HepG2 (cell line): ENCODE measurements at regions not wholly inside any gene's neighbourhood (a gene's known extent, or its start where the extent isn't known, plus 50 kb on each side); places are given as distances from the start of the nearest gene placed in this dataset.

Experiments
- ATAC-seq: fragments of 200-7000 bp; cut with Tn5 transposase; 3 replicates; pipeline ENCODE4 v1.9.1; 2020; ENCODE audit warnings: mild to moderate bottlenecking, moderate library complexity
- BruUV-seq: library from RNA; stranded (reverse); fragments of 400-500 nt; replicated peaks from 2 replicates; lab custom pipeline; 2021; lab: Mats Ljungman, UMichigan
- CTCF ChIA-PET: fragments of 300-600 bp; formaldehyde crosslinking; extraction: SDS; loops from one replicate; lab custom pipeline; 2021; ENCODE audit warnings: low total read pairs, inconsistent platforms, low intra/inter-chr PET ratio; lab: Yijun Ruan, JAX
- POLR2A ChIA-PET: fragments of 350-600 bp; sonication (Branson Sonifier 250); formaldehyde crosslinking; loops from one replicate; lab custom pipeline; 2020; ENCODE audit warnings: antibody characterized with exemption, inconsistent platforms; lab: Yijun Ruan, JAX
- DNase-seq: peaks from one replicate; pipeline ENCODE4 v3.0.0-alpha.2; 2015; ENCODE audit warnings: low spot score
- FAIRE-seq: peaks from 3 replicates; lab custom pipeline; 2011; peaks lifted over from hg19 to GRCh38; lab: Jason Lieb, UNC
- H2AFZ ChIP-seq: one replicate; pipeline ENCODE4 v1.6.1; 2011; ENCODE audit warnings: low read length, inconsistent platforms
- H3K27ac ChIP-seq: fragments of 300-600 bp; 3 replicates; pipeline ENCODE4 v1.8.0; 2011; ENCODE audit warnings: mixed run types, mild to moderate bottlenecking, mixed read lengths, low read length, inconsistent platforms; ENCODE audit not compliant: insufficient read depth; ENCODE audit errors: extremely low read length
- H3K27me3 ChIP-seq, 2 experiments: fragments of 200-600 bp in 1 of 2; 2 replicates in 1 of 2; 3 replicates in 1 of 2; pipeline versions ENCODE4 v1.6.0 to v1.8.0; 2011; ENCODE audit warnings: low read length in 2 of 2, mild to moderate bottlenecking in 2 of 2, moderate library complexity in 2 of 2, inconsistent platforms in 1 of 2; ENCODE audit not compliant: insufficient read depth in 2 of 2, control insufficient read depth in 1 of 2
- H3K36me3 ChIP-seq, 2 experiments: fragments of 200-600 bp in 1 of 2; replicated peaks in 1 of 2; 2 replicates in 1 of 2; 3 replicates in 1 of 2; pipeline versions ENCODE4 v1.5.1 to v1.8.0; 2011; ENCODE audit warnings: low read length in 2 of 2, inconsistent platforms in 1 of 2; ENCODE audit not compliant: insufficient read depth in 2 of 2, control insufficient read depth in 1 of 2
- H3K4me1 ChIP-seq: 2 replicates; pipeline ENCODE4 v1.5.1; 2012; ENCODE audit warnings: low read length, inconsistent platforms; ENCODE audit not compliant: insufficient read depth
- H3K4me2 ChIP-seq: 2 replicates; pipeline ENCODE4 v1.6.0; 2011; ENCODE audit warnings: low read depth, low read length, inconsistent platforms
- H3K4me3 ChIP-seq, 3 experiments: fragments of 200-600 bp in 1 of 3; sonication (generic), shearing (Covaris generic) in 1 of 3; replicated peaks in 1 of 3; 2 replicates each; pipeline ENCODE4 v1.5.1; 2011 to 2016; ENCODE audit warnings: low read length in 3 of 3, inconsistent platforms in 2 of 3, low read depth in 2 of 3, mild to moderate bottlenecking in 2 of 3, control low read depth in 1 of 3, mixed read lengths in 1 of 3; ENCODE audit not compliant: insufficient read depth in 1 of 3
- H3K79me2 ChIP-seq: one replicate; pipeline ENCODE4 v1.6.1; 2011; ENCODE audit warnings: low read length, inconsistent platforms; ENCODE audit not compliant: insufficient read depth
- H3K9ac ChIP-seq: 2 replicates; pipeline ENCODE4 v1.6.0; 2011; ENCODE audit warnings: mild to moderate bottlenecking, low read depth, low read length, inconsistent platforms; ENCODE audit not compliant: insufficient read depth
- H3K9me3 ChIP-seq: 2 replicates; pipeline ENCODE4 v1.5.1; 2012; ENCODE audit warnings: mild to moderate bottlenecking, low read length
- H4K20me1 ChIP-seq: 2 replicates; pipeline ENCODE4 v1.6.0; 2011; ENCODE audit warnings: inconsistent platforms, mild to moderate bottlenecking, low read length, moderate library complexity; ENCODE audit not compliant: insufficient read depth
- BHLHE40 ChIP-seq: IDR thresholded peaks from 2 replicates; pipeline ENCODE4 v1.6.1; 2011; ENCODE audit warnings: low read length, improper control_type of control experiment
- FIP1L1 ChIP-seq: fragments of 200-400 bp; formaldehyde crosslinking; IDR thresholded peaks from 2 replicates; pipeline ENCODE4 v1.6.1; 2018; ENCODE audit warnings: low read depth, mild to moderate bottlenecking, low read length, moderate library complexity, borderline replicate concordance; ENCODE audit not compliant: insufficient read depth
- KDM3A ChIP-seq: IDR thresholded peaks from 2 replicates; pipeline ENCODE4 v1.6.1; 2018; ENCODE audit warnings: low read depth, missing compliant biosample characterization
- MYC ChIP-seq: sonication (generic); formaldehyde crosslinking; IDR thresholded peaks from 2 replicates; pipeline ENCODE4 v1.9.0; 2021; ENCODE audit warnings: missing genetic modification reagents, borderline replicate concordance
- NCOA2 ChIP-seq: sonication (generic); formaldehyde crosslinking; IDR thresholded peaks from 2 replicates; pipeline ENCODE4 v1.8.0; 2022; ENCODE audit warnings: inconsistent platforms
- SP2 ChIP-seq: sonication (generic); formaldehyde crosslinking; IDR thresholded peaks from 2 replicates; pipeline ENCODE4 v1.5.1; 2020; ENCODE audit warnings: mild to moderate bottlenecking, missing genetic modification reagents
- TCF7L2 ChIP-seq: IDR thresholded peaks from 2 replicates; pipeline ENCODE4 v1.6.1; 2011; ENCODE audit warnings: mild to moderate bottlenecking, low read depth, low read length, moderate library complexity
- ZBTB4 ChIP-seq: sonication (generic); formaldehyde crosslinking; IDR thresholded peaks from 2 replicates; pipeline ENCODE4 v1.4.0; 2020; ENCODE audit warnings: missing genetic modification reagents, mild to moderate bottlenecking, borderline replicate concordance
- ZKSCAN1 ChIP-seq: fragments of 150-350 bp; IDR thresholded peaks from 2 replicates; pipeline ENCODE4 v1.6.1; 2014; ENCODE audit warnings: low read length
- ZNF331 ChIP-seq: sonication (generic); formaldehyde crosslinking; IDR thresholded peaks from 2 replicates; pipeline ENCODE4 v1.4.0; 2020; ENCODE audit warnings: missing genetic modification reagents
- ZNF460 ChIP-seq: sonication (generic); formaldehyde crosslinking; IDR thresholded peaks from 2 replicates; pipeline ENCODE4 v1.5.1; 2020; ENCODE audit warnings: missing genetic modification reagents, mild to moderate bottlenecking, borderline replicate concordance
- ZNF674 ChIP-seq: sonication (generic); formaldehyde crosslinking; IDR thresholded peaks from 2 replicates; pipeline ENCODE4 v1.5.0; 2020; ENCODE audit warnings: low read depth, mild to moderate bottlenecking, missing genetic modification reagents
- ZNF773 ChIP-seq: sonication (generic); formaldehyde crosslinking; IDR thresholded peaks from 2 replicates; pipeline ENCODE4 v1.4.0; 2020; ENCODE audit warnings: missing genetic modification reagents, borderline replicate concordance
- ZNF878 ChIP-seq: sonication (generic); formaldehyde crosslinking; IDR thresholded peaks from 2 replicates; pipeline ENCODE4 v1.8.1; 2023; ENCODE audit warnings: mild to moderate bottlenecking, missing genetic modification reagents, moderate library complexity
- ZNF891 ChIP-seq: sonication (generic); formaldehyde crosslinking; IDR thresholded peaks from 2 replicates; pipeline ENCODE4 v1.5.0; 2020; ENCODE audit warnings: mild to moderate bottlenecking, missing genetic modification reagents
- WGBS: methylation state at CpG from one replicate; pipeline ENCODE4 v1.1.6; 2017; ENCODE audit warnings: low lambda C conversion rate; 5-methylcytosine and 5-hydroxymethylcytosine counted together
- in situ Hi-C: cut with HindIII; loops from 2 replicates; pipeline ENCODE4 v1.10.0; 2017; ENCODE audit warnings: low pct_unique_long_range_greater_than_20kb; ENCODE audit not compliant: extremely low pct_ligation_motif_present
- intact Hi-C: fragments of 100-400 bp; cut with micrococcal nuclease; formaldehyde crosslinking; loops from one replicate; pipeline ENCODE4 v1.10.0; 2022; ENCODE audit not compliant: unreplicated experiment
- TF ChIP-seq, protein P1 (sequence below): sonication (generic); formaldehyde crosslinking; IDR thresholded peaks from 2 replicates; pipeline ENCODE4 v1.9.0; 2021; ENCODE audit warnings: missing genetic modification reagents, borderline replicate concordance

DNA sequence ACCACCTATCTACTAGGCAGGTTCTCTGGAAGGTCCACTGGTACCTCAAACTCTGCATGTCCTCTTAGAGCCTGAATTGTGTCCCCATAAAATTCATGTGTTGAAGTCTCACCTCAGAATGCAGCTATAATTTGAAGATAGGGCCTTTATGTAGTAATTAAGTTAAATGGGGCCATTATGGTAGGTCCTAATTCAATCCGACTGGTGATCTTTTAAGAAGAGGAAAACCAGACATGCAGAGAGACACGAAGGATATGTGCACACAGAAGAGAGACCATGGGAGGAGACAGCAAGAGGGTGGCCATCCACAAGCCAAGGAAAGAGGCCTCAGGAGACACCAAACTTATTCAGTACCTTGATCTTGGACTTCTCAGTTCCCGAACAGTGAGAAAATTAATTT is 345.4 kb downstream of the ENC1 start:
- CTCF ChIA-PET = no interaction called here
- H3K9ac ChIP-seq = no peak overlapping the region
- H3K36me3 ChIP-seq = no peaks in the 10 kb centered on the region
- no peaks in the 10 kb centered on the region; a peak in 3 of 5 replicates for H3K27me3 ChIP-seq
- intact Hi-C loops = no loop called here
- no peak overlapping the region for H3K4me3 ChIP-seq
- no peaks in the 10 kb centered on the region for H3K9me3 ChIP-seq
- no peak overlapping the region for H3K4me2 ChIP-seq
- no peak overlapping the region for H2AFZ ChIP-seq
- no peak for TF ChIP-seq ZBTB4 (CRISPR knock-in tag)
- TF ChIP-seq, protein P1, sequence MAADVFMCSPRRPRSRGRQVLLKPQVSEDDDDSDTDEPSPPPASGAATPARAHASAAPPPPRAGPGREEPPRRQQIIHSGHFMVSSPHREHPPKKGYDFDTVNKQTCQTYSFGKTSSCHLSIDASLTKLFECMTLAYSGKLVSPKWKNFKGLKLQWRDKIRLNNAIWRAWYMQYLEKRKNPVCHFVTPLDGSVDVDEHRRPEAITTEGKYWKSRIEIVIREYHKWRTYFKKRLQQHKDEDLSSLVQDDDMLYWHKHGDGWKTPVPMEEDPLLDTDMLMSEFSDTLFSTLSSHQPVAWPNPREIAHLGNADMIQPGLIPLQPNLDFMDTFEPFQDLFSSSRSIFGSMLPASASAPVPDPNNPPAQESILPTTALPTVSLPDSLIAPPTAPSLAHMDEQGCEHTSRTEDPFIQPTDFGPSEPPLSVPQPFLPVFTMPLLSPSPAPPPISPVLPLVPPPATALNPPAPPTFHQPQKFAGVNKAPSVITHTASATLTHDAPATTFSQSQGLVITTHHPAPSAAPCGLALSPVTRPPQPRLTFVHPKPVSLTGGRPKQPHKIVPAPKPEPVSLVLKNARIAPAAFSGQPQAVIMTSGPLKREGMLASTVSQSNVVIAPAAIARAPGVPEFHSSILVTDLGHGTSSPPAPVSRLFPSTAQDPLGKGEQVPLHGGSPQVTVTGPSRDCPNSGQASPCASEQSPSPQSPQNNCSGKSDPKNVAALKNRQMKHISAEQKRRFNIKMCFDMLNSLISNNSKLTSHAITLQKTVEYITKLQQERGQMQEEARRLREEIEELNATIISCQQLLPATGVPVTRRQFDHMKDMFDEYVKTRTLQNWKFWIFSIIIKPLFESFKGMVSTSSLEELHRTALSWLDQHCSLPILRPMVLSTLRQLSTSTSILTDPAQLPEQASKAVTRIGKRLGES (CRISPR knock-in tag) = no peak
- no peak for TF ChIP-seq MYC (CRISPR knock-in tag)
- TF ChIP-seq SP2 (CRISPR knock-in tag) = no peak
- TF ChIP-seq ZNF460 (CRISPR knock-in tag) = no peak
- TF ChIP-seq ZNF878 (CRISPR knock-in tag) = no peak
- no peak for TF ChIP-seq ZNF331 (CRISPR knock-in tag)
- TF ChIP-seq ZNF674 (CRISPR knock-in tag) = no peak
- TF ChIP-seq TCF7L2 = no peak
- no peak for TF ChIP-seq FIP1L1
- TF ChIP-seq BHLHE40 = no peak
- TF ChIP-seq ZNF891 (CRISPR knock-in tag) = no peak
- TF ChIP-seq ZKSCAN1 = no peak
- TF ChIP-seq NCOA2 (CRISPR knock-in tag) = no peak
- no peak for TF ChIP-seq ZNF773 (CRISPR knock-in tag)
- TF ChIP-seq KDM3A = no peak
- TF ChIP-seq, all 625 proteins: peak for 0
- no peak for DNase-seq
- in situ Hi-C loops = no loop called here
- POLR2A ChIA-PET = no interaction called here
- Histone ChIP-seq H3K27ac (no peak overlapping the region), H4K20me1 (no peaks in the 10 kb centered on the region), H3K79me2 (no peaks in the 10 kb centered on the region), H3K4me1 (no peaks in the 10 kb centered on the region)
- FAIRE-seq = no peak
- no TSS peak for BruUV-seq
- 35% methylated on average over 3 of the region's 3 CpGs for WGBS
- no peak for ATAC-seq
